LNCAP (cell line): ENCODE measurements at regions not wholly inside any gene's neighbourhood (a gene's known extent, or its start where the extent isn't known, plus 50 kb on each side); places are given as distances from the start of the nearest gene placed in this dataset.

Experiments
- TF ChIP-seq, protein P1 (sequence below): fragments of 450-650 bp; IDR thresholded peaks from 2 replicates; pipeline ENCODE4 v1.5.1; 2017; ENCODE audit warnings: mild to moderate bottlenecking

GRCh38 chr2:33671198-33671597 is 72.1 kb upstream of the FAM98A start:
- TF ChIP-seq, protein P1, sequence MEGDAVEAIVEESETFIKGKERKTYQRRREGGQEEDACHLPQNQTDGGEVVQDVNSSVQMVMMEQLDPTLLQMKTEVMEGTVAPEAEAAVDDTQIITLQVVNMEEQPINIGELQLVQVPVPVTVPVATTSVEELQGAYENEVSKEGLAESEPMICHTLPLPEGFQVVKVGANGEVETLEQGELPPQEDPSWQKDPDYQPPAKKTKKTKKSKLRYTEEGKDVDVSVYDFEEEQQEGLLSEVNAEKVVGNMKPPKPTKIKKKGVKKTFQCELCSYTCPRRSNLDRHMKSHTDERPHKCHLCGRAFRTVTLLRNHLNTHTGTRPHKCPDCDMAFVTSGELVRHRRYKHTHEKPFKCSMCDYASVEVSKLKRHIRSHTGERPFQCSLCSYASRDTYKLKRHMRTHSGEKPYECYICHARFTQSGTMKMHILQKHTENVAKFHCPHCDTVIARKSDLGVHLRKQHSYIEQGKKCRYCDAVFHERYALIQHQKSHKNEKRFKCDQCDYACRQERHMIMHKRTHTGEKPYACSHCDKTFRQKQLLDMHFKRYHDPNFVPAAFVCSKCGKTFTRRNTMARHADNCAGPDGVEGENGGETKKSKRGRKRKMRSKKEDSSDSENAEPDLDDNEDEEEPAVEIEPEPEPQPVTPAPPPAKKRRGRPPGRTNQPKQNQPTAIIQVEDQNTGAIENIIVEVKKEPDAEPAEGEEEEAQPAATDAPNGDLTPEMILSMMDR, result no peak

DNA sequence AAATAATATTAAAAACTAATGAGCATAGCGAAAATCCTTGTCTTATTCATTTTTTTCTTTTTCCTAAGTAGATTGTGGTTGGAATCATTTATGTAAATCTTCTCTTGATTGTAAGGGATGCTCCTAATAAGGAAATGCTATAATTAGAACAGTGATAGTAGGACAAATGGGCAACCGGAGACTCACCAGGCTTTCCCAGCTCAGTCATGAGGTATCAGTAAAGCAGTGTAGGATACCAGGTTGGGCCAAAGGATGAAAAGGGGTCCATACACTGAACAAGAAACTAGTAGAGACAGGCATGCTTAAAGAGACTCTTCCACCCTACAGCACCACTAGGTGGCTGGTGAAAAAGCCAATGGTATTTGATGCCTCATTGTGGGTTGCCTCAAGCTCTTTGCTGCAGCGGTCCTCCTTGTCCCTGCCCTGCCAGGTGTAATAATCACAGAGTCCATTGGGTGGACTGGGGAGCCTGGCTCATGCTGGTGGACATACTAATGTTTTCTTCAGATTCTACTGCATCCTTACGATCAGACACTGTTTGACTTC is 71.4 kb upstream of the FAM98A start:
- TF ChIP-seq, protein P1, result no peak

- TF ChIP-seq, protein P1, result no peak
Observed at GRCh38 chr2:33666879-33667278, 67.8 kb upstream of the FAM98A start.

GRCh38 chr2:33665039-33665438 is 65.9 kb upstream of the FAM98A start:
- TF ChIP-seq, protein P1, result no peak

- TF ChIP-seq, protein P1, result no peak
Observed at GRCh38 chr2:33660416-33661123, 61.5 kb upstream of the FAM98A start.

GRCh38 chr2:33655626-33656320 is 56.7 kb upstream of the FAM98A start:
- TF ChIP-seq, protein P1, result no peak

DNA sequence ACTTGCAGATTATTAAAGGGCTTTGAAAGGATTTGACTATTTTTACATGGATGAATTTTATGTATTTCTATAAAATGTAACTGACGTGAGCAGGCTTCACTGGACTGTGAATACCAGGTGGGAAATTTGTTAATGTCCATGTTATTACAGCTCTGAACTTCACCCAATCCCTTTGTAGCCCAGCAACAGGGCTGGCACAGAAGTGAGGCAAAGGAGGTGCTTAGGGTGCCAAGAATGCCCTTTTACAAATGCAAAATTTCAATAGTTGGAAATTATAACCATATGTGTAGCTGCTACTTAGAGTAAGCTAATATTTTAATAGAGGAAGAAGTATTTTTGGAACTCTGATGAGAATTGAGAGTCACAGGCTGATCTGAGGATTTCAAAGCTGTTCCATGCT is 53.7 kb upstream of the FAM98A start:
- TF ChIP-seq, protein P1, result no peak
